Left lung (tissue), 4 donors: ENCODE measurements at regions not wholly inside any gene's neighbourhood (a gene's known extent, or its start where the extent isn't known, plus 50 kb on each side); places are given as distances from the start of the nearest gene placed in this dataset.
"Not testable (repeated sequence)": the region's sequence is repeated elsewhere in the genome, so short reads cannot be mapped to it uniquely, and the experiment has no call there.

Experiments used
- ATAC-seq: fragments of 200-7000 bp; cut with Tn5 transposase; one replicate; pipeline ENCODE4 v1.9.1; 2020; ENCODE audit warnings: moderate library complexity
- DNase-seq, 4 donors: peaks; one replicate each; pipeline ENCODE4 v3.0.0-alpha.2; 2013 to 2020
- H3K27ac ChIP-seq, 2 donors: fragments of 200-600 bp; sonication (generic) in 1 of 2; one replicate each; pipeline versions ENCODE4 v1.5.0 to v1.8.0; 2020 to 2021
- H3K27me3 ChIP-seq, 2 donors: fragments of 200-600 bp; sonication (generic) in 1 of 2; one replicate each; pipeline versions ENCODE4 v1.5.0 to v1.8.0; 2020 to 2021
- H3K36me3 ChIP-seq, 2 donors: fragments of 200-600 bp; sonication (generic) in 1 of 2; one replicate each; pipeline versions ENCODE4 v1.5.0 to v1.8.0; 2020 to 2021
- H3K4me1 ChIP-seq, 2 donors: fragments of 200-600 bp; one replicate each; pipeline ENCODE4 v1.8.0; 2021
- H3K4me3 ChIP-seq, 2 donors: fragments of 200-600 bp; sonication (generic) in 1 of 2; one replicate each; pipeline versions ENCODE4 v1.5.0 to v1.8.0; 2020 to 2021; ENCODE audit warnings: mild to moderate bottlenecking in 1 of 2
- H3K9me3 ChIP-seq, 2 donors: fragments of 200-600 bp; sonication (generic) in 1 of 2; one replicate each; pipeline versions ENCODE4 v1.5.0 to v1.8.0; 2020 to 2021
- CTCF ChIP-seq, 2 donors: fragments of 200-600 bp; sonication (generic) in 1 of 2; IDR thresholded peaks; one replicate each; pipeline versions ENCODE4 v1.5.0 to v1.8.0; 2021; ENCODE audit warnings: antibody characterized with exemption in 2 of 2
- intact Hi-C, 2 donors: fragments of 100-400 bp; cut with DNase I; formaldehyde crosslinking; loops; one replicate each; pipeline versions ENCODE4 v1.11.2 to v1.14.2; 2022
- donor health status: DM: no; HTN: yes; CAD: no.
- donor health status: DM: no; HTN: no; CAD: no.

GRCh38 chr13:86907156-86907555 is 764.0 kb upstream of the SLITRK5 start:
- H3K36me3 ChIP-seq = no peaks in the 10 kb centered on the region
- intact Hi-C loops = no loop called here
- ATAC-seq = no peak
- no peaks in the 10 kb centered on the region for H3K27me3 ChIP-seq
- no peak overlapping the region for H3K27ac ChIP-seq
- peak in 1 of 4 donors; percentile 23 for DNase-seq
- no peaks in the 10 kb centered on the region for H3K4me1 ChIP-seq
- TF ChIP-seq CTCF (IDR thresholded peaks at IDR 0.05) = no peak
- no peak overlapping the region for H3K4me3 ChIP-seq
- no peaks in the 10 kb centered on the region for H3K9me3 ChIP-seq

DNA sequence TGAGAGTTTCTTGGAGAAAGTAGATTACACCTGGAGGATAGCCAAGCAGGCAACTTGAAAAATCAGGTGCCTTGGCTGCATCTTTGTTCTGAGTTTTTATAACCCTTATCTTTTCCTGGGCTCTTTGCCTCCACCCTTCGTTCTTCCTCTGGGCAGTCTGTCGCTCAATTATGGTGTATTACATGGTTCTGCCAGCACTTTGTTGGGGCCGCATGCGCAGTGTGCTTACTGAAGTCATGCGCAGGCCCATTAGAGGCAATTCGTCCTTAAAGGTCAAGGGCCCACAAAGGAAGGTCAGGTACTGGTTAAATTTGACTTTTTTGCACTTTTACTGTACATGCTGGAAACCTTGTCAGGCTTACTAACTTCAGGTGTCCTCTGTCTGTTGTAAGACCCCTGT is 761.9 kb upstream of the SLITRK5 start:
- H3K27ac ChIP-seq = no peak overlapping the region
- DNase-seq = no peak
- no peaks in the 10 kb centered on the region for H3K4me1 ChIP-seq
- H3K9me3 ChIP-seq = no peaks in the 10 kb centered on the region
- no peak for TF ChIP-seq CTCF (IDR thresholded peaks at IDR 0.05)
- ATAC-seq = no peak
- no peaks in the 10 kb centered on the region for H3K36me3 ChIP-seq
- H3K27me3 ChIP-seq = no peaks in the 10 kb centered on the region
- intact Hi-C loops = no loop called here
- no peak overlapping the region for H3K4me3 ChIP-seq

GRCh38 chr13:86914757-86915156 is 756.4 kb upstream of the SLITRK5 start:
- peaks cover 0 to 1% of the 10 kb centered on the region in 2 donors for H3K9me3 ChIP-seq
- no peak overlapping the region for H3K4me3 ChIP-seq
- no peaks in the 10 kb centered on the region for H3K36me3 ChIP-seq
- TF ChIP-seq CTCF (IDR thresholded peaks at IDR 0.05) = no peak
- no peaks in the 10 kb centered on the region for H3K4me1 ChIP-seq
- no peak overlapping the region for H3K27ac ChIP-seq
- DNase-seq (no peak), ATAC-seq (no peak)
- no peaks in the 10 kb centered on the region for H3K27me3 ChIP-seq
- intact Hi-C loops = no loop called here

- H3K27ac ChIP-seq, H3K4me3 ChIP-seq, ATAC-seq, DNase-seq, H3K4me1 ChIP-seq, H3K27me3 ChIP-seq, H3K36me3 ChIP-seq, H3K9me3 ChIP-seq, intact Hi-C loops: not testable (repeated sequence)
These were observed 753.7 kb upstream of the SLITRK5 start for GRCh38 chr13:86917438-86917837.

- Histone ChIP-seq H3K9me3 (peaks cover 0 to 1% of the 10 kb centered on the region in 2 donors), H3K27ac (no peak overlapping the region), H3K4me3 (no peak overlapping the region), H3K27me3 (no peaks in the 10 kb centered on the region), H3K36me3 (no peaks in the 10 kb centered on the region), H3K4me1 (no peaks in the 10 kb centered on the region)
- no peak for DNase-seq
- no peak for ATAC-seq
- intact Hi-C loops = no loop called here
- TF ChIP-seq CTCF (IDR thresholded peaks at IDR 0.05) = no peak
These were observed 752.5 kb upstream of the SLITRK5 start for GRCh38 chr13:86918682-86919081.

- DNase-seq = no peak
- Histone ChIP-seq H3K36me3 (no peaks in the 10 kb centered on the region), H3K4me3 (no peak overlapping the region), H3K4me1 (no peaks in the 10 kb centered on the region), H3K9me3 (no peaks in the 10 kb centered on the region), H3K27me3 (no peaks in the 10 kb centered on the region), H3K27ac (no peak overlapping the region)
- ATAC-seq = no peak
- intact Hi-C loops = no loop called here
- no peak for TF ChIP-seq CTCF (IDR thresholded peaks at IDR 0.05)
These were observed 750.2 kb upstream of the SLITRK5 start for GRCh38 chr13:86920961-86921360.
